ENCODE measurements at regions not wholly inside any gene's neighbourhood (a gene's known extent, or its start where the extent isn't known, plus 50 kb on each side); places are given as distances from the start of the nearest gene placed in this dataset.

DNA sequence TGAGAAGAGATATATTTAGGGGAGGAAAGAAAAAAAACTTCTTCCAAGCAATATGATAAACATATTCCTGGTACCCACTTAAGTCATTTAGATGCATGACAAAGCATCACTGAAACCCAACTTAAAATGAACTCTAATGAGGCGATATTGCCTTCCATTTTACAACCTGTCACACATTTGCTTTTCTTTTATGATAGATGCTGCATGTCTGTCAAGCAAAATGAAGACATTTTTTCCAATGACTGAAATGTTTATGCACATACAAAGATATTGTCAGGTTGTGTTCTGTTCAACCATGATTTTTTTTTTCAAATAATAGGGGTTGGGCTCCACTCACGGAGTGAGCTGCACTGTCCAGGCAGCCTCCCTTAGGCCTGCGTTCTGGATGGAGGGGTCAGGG is 894.4 kb downstream of the SORCS3 start:
- no peak for DNase-seq (ENCODE audit: low read depth in 1 of 2, low spot score in 1 of 2)
- in situ Hi-C loops (cut with HindIII; ENCODE audit: low pct_unique_long_range_greater_than_20kb, low sequenced_read_pairs): no loop called here
- no peak for TF ChIP-seq JUND (IDR thresholded peaks at IDR 0.05; ENCODE audit: low read depth)

DNA sequence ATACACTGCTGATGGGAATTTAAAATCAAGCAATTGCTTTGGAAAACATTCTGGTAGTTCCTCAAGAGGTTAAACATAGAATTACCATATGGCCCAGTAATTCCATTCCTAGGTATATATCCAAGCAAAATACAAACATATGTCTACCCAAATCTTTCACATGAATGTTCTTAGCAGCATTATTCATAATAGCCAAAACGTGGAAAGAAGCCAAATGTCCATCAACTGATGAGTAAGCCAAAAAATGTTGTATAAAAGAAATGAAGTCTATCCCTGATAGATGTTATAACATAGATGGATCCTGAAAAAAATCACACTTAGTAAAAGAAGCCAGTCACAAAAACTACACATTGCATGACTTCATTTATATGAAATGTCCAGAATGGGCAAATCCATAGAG is 893.0 kb downstream of the SORCS3 start:
- in situ Hi-C loops (cut with HindIII; ENCODE audit: low pct_unique_long_range_greater_than_20kb, low sequenced_read_pairs): no loop called here
- DNase-seq (ENCODE audit: low read depth in 1 of 2, low spot score in 1 of 2): no peak
- no peak for TF ChIP-seq JUND (IDR thresholded peaks at IDR 0.05; ENCODE audit: low read depth)

DNA sequence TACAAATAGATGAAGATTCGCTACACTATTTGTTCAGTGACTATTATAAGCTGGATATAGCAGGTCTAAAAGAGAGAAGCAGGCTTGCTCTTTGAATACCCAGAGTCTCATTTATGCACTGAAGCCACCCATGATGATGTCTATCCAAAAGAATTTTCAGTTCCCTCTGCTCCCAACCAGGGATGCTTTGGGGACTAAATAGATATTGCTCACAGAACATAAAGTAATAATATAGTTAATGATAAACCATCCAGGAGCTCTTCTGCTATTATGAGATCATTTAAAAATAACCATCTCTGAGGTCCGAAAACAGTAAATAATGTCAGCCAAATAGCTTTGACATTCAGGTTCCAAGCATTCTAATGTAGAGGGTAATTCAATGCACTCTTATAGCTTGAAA is 875.4 kb downstream of the SORCS3 start:
- TF ChIP-seq JUND (IDR thresholded peaks at IDR 0.05; ENCODE audit: low read depth): no peak
- DNase-seq (ENCODE audit: low read depth in 1 of 2, low spot score in 1 of 2): no peak
- in situ Hi-C loops (cut with HindIII; ENCODE audit: low pct_unique_long_range_greater_than_20kb, low sequenced_read_pairs): no loop called here

DNA sequence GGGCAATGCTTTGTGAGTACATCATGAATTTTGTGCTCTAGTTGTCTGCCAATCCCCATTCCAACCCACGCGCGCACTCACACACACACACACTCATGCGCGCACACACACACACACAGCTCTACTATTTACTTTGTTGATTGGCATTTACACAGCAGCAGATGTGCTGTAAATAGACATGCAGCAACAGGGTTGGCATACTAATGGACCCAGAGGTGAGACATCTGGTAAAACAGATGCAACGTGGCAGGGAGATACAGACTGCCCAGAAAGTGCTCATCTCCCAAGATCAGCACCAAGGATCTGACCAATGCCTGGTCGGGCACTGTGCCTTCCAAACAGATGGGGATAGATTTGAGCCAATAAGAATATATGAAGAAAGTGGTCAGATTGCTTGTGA is 873.0 kb downstream of the SORCS3 start:
- in situ Hi-C loops (cut with HindIII; ENCODE audit: low pct_unique_long_range_greater_than_20kb, low sequenced_read_pairs): no loop called here
- no peak for TF ChIP-seq JUND (IDR thresholded peaks at IDR 0.05; ENCODE audit: low read depth)
- DNase-seq (ENCODE audit: low read depth in 1 of 2, low spot score in 1 of 2): no peak

DNA sequence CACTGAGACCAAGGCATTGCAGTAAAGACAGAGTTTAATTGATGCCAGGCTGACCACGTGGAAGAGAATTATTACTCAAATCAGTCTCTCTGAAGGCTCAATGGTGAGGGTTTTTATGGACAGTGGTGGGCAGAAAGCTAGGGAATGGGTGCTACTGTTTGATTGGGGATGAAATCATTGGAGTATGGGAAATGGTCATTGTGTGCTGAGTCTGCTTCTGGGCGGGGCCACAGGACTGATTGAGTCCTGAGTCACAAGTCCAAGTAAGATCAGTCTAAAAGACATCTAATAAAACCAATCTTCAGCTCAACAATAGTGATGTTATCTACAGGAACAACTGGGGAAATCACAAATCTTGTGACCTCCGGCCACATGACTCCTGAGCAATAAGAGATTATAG is 868.4 kb downstream of the SORCS3 start:
- in situ Hi-C loops (cut with HindIII; ENCODE audit: low pct_unique_long_range_greater_than_20kb, low sequenced_read_pairs): no loop called here
- DNase-seq (ENCODE audit: low read depth in 1 of 2, low spot score in 1 of 2): no peak
- TF ChIP-seq JUND (IDR thresholded peaks at IDR 0.05; ENCODE audit: low read depth): no peak

DNA sequence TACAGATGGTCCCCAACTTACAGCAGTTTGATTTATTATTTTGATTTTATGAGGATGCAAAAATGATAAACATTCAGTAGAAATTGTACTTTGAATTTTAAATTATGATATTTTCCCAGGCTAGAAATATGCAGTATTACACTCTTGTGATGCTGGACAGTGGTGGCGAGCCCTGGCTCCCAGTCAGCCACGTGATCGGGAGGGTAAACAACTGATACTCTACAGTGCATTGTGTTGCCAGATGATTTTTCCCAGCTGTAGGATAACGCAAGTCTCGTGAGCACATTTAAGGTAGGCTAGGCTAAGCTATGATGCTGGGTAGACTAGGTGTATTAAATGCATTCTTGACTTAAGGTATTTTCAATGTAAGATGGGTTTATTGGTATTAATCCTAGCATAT is 865.2 kb downstream of the SORCS3 start:
- DNase-seq (ENCODE audit: low read depth in 1 of 2, low spot score in 1 of 2): no peak
- no peak for TF ChIP-seq JUND (IDR thresholded peaks at IDR 0.05; ENCODE audit: low read depth)
- in situ Hi-C loops (cut with HindIII; ENCODE audit: low pct_unique_long_range_greater_than_20kb, low sequenced_read_pairs): no loop called here

DNA sequence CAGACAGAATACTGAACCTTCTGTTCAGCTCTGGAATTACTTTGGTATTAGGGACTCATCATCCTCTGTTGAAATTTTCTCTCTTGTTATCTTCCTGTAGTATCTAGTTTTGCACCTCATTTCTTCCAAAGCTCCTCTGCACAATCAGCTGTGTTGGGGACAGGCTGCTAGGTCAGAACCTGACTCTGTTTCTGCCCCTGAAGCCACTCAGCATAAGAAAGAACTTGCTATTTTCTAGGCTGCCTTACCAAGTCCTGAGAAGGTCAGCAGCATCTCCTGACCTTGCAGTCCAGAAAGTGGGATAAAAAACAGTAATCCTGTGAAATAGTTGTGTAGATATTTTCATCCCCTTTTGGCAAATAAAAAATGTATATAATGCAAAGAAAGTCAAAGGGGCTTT is 862.6 kb downstream of the SORCS3 start:
- in situ Hi-C loops (cut with HindIII; ENCODE audit: low pct_unique_long_range_greater_than_20kb, low sequenced_read_pairs): no loop called here
- no peak for DNase-seq (ENCODE audit: low read depth in 1 of 2, low spot score in 1 of 2)
- no peak for TF ChIP-seq JUND (IDR thresholded peaks at IDR 0.05; ENCODE audit: low read depth)

DNA sequence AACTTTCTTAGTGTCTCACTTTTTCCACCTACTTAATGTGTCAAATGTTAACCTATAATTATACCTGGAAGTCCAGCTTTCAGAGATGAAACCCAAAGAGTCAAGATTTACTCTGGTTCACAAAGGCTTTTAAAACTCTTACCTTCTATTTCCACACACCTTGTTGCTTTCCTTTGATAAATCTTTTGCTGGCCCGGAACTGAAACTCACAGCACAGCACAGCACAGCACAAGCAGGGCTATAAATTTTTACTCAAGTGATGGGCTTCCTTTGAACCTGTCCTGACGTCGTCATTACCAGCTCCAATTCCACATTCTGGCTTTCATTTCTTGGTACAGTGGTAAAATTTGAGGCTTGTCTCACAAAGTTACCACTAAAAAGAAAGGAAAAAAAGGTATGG is 861.0 kb downstream of the SORCS3 start:
- in situ Hi-C loops (cut with HindIII; ENCODE audit: low pct_unique_long_range_greater_than_20kb, low sequenced_read_pairs): no loop called here
- TF ChIP-seq JUND (IDR thresholded peaks at IDR 0.05; ENCODE audit: low read depth): no peak
- DNase-seq (ENCODE audit: low read depth in 1 of 2, low spot score in 1 of 2): no peak

DNA sequence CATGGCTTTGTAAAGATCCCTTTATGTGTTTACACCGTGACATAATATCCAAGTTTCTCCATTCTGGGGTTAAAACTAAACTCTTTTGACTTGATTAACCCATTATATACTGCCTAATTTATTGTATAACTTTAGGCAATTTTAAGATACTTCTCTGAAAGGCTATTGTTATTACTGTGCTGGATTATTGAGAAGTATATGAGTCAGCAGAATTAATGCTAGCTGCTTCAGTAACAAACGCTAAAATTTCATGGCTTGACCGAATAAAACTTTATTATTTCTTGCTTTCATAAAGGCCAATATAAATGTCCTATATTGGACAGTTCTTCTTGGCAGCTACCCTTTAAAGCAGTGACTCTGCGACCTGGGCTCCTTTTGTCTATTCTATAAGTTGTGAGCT is 853.9 kb downstream of the SORCS3 start:
- no peak for DNase-seq (ENCODE audit: low read depth in 1 of 2, low spot score in 1 of 2)
- no peak for TF ChIP-seq JUND (IDR thresholded peaks at IDR 0.05; ENCODE audit: low read depth)
- in situ Hi-C loops (cut with HindIII; ENCODE audit: low pct_unique_long_range_greater_than_20kb, low sequenced_read_pairs): no loop called here

DNA sequence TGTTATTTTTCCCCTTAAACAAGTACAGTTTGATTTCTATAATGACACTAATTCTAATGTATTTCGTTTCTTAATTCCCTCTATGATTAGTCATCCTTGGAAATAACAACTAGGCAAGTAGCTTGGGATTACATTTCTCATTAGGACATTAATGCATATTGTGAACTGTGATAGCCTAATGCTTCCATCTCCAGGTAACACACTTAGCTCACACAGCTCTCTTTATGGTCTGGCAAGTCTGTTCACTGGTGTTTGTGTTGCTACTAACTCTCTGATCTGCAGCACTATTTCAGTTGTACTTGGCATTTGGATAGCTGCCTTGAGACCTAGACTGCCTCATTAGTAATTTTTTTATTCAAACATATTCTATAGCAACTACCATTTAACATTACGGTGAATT is 853.2 kb downstream of the SORCS3 start:
- DNase-seq (ENCODE audit: low read depth in 1 of 2, low spot score in 1 of 2): no peak
- no peak for TF ChIP-seq JUND (IDR thresholded peaks at IDR 0.05; ENCODE audit: low read depth)
- in situ Hi-C loops (cut with HindIII; ENCODE audit: low pct_unique_long_range_greater_than_20kb, low sequenced_read_pairs): no loop called here

DNA sequence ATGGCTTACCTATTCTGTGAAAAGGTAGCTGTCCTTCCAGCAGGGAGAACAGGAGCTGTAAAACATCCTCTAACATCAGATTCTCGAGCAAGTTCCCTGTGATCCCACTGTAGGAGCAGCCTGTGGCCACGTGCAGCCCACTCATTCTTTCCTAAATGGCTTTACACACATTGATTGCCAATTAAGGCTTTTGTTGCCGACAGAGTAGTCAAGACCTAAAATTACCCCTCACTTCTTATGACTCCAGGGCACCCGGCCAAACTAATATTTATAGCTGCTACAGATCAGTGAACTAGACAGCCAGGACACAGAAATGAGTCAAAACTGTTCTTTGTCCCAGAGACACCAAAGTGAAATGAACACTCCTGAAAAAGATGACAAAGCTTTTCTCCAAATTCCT is 832.1 kb downstream of the SORCS3 start:
- no peak for TF ChIP-seq JUND (IDR thresholded peaks at IDR 0.05; ENCODE audit: low read depth)
- no peak for DNase-seq (ENCODE audit: low read depth in 1 of 2, low spot score in 1 of 2)
- in situ Hi-C loops (cut with HindIII; ENCODE audit: low pct_unique_long_range_greater_than_20kb, low sequenced_read_pairs): no loop called here

DNA sequence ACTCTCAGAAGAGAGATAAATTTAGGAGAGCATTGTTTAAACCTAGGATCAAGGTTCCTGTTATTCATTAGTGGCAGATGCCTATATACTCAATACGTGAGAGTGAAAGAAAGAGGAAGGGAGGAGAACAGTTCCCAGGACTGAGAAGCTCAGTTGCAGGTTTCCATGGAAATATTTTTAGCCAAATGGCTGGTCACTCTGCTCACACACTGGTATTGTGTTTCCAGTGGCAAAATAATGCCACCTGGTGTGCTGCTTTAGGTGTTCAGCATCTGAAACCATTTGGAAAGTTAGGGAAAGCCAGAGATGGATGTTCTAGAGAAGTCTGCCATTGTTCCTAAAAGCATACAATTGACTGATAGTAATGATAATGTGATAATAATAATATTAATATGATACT is 827.7 kb downstream of the SORCS3 start:
- DNase-seq (ENCODE audit: low read depth in 1 of 2, low spot score in 1 of 2): no peak
- in situ Hi-C loops (cut with HindIII; ENCODE audit: low pct_unique_long_range_greater_than_20kb, low sequenced_read_pairs): no loop called here
- no peak for TF ChIP-seq JUND (IDR thresholded peaks at IDR 0.05; ENCODE audit: low read depth)

DNA sequence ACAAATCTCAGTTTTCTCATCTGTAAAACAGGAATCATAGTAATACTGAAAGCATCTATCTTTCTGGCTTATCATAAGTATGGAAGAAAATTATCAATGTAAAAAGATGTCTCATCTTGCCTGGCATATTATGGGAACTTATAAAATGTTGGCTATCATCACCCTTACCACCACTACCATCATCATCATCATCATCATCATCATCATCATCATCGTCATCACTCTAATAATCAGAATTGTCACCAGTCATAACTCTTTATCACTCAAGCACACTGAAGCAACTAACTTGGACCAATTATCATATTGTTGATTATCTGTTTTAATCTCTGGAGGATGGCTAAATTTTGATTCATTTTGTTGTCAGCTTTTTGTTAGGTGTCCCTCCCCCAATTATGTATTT is 825.4 kb downstream of the SORCS3 start:
- no peak for TF ChIP-seq JUND (IDR thresholded peaks at IDR 0.05; ENCODE audit: low read depth)
- DNase-seq (ENCODE audit: low read depth in 1 of 2, low spot score in 1 of 2): no peak
- in situ Hi-C loops (cut with HindIII; ENCODE audit: low pct_unique_long_range_greater_than_20kb, low sequenced_read_pairs): no loop called here

DNA sequence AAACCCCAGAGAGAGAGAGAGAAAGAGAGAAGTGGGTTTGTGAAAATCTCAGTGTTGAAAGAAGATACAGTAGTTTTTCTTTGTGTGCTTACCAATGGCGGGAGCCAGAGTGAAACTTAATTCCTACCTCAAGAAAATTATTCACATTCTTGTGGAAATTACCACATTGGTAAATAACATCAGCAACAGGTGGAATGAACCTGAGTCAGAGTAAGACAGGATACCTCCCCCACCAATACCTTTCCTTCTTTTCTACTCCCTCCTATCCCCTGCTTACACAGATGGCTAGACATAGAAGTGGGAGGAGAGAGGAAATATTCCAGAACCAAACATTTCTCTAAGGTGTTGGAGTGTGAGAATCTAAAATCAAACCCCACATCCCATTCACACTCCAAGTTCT is 793.9 kb downstream of the SORCS3 start:
- no peak for DNase-seq (ENCODE audit: low read depth in 1 of 2, low spot score in 1 of 2)
- in situ Hi-C loops (cut with HindIII; ENCODE audit: low pct_unique_long_range_greater_than_20kb, low sequenced_read_pairs): no loop called here
- TF ChIP-seq JUND (IDR thresholded peaks at IDR 0.05; ENCODE audit: low read depth): no peak

DNA sequence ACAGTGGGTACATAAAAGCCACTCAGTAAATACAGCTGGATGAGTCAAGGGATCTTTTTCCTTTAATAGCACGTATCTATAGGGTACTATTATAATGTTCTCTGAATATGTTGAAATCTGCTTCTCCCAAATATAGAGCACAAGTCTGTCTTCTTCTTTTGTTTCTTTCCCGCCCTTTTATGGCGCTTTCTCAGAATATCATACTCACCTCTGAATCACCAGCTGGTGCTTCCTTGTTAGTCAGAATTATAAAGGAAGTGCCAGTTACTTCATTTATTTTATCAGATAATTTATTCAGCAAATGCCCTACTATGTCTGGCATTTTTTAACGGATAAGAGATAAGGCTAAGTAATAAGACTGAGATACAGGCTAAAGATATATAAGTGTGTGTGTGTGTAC is 772.9 kb downstream of the SORCS3 start:
- in situ Hi-C loops (cut with HindIII; ENCODE audit: low pct_unique_long_range_greater_than_20kb, low sequenced_read_pairs): no loop called here
- no peak for TF ChIP-seq JUND (IDR thresholded peaks at IDR 0.05; ENCODE audit: low read depth)
- no peak for DNase-seq (ENCODE audit: low read depth in 1 of 2, low spot score in 1 of 2)

Data from T47D (cell line).